DOHH2 (cell line): ENCODE measurements at regions not wholly inside any gene's neighbourhood (a gene's known extent, or its start where the extent isn't known, plus 50 kb on each side); places are given as distances from the start of the nearest gene placed in this dataset.

Experiments used
- H3F3A ChIP-seq: fragments of 200-600 bp; sonication (generic), shearing (Covaris generic); 2 replicates; pipeline ENCODE4 v1.6.0; 2016; ENCODE audit warnings: antibody characterized with exemption, mild to moderate bottlenecking; ENCODE audit not compliant: control insufficient read depth, insufficient read depth
- H3K27ac ChIP-seq: fragments of 200-600 bp; sonication (generic); 2 replicates; pipeline ENCODE4 v1.5.1; 2014; ENCODE audit warnings: low read depth, mild to moderate bottlenecking, low read length, moderate library complexity
- H3K27me3 ChIP-seq: fragments of 200-600 bp; sonication (generic); 2 replicates; pipeline ENCODE4 v1.6.1; 2014; ENCODE audit warnings: mild to moderate bottlenecking, low read length, mixed read lengths; ENCODE audit not compliant: control insufficient read depth
- H3K36me3 ChIP-seq: fragments of 200-600 bp; sonication (generic); 2 replicates; pipeline ENCODE4 v1.6.1; 2014; ENCODE audit warnings: mild to moderate bottlenecking, low read length, moderate library complexity, mixed read lengths; ENCODE audit not compliant: control insufficient read depth
- H3K4me1 ChIP-seq: fragments of 200-600 bp; sonication (generic); 2 replicates; pipeline ENCODE4 v1.6.1; 2014; ENCODE audit warnings: mild to moderate bottlenecking, low read length, mixed read lengths; ENCODE audit not compliant: control insufficient read depth
- H3K4me2 ChIP-seq: fragments of 200-600 bp; sonication (generic); 2 replicates; pipeline ENCODE4 v1.6.0; 2014; ENCODE audit warnings: mild to moderate bottlenecking, low read length, moderate library complexity
- H3K4me3 ChIP-seq: fragments of 200-600 bp; sonication (generic); 2 replicates; pipeline ENCODE4 v1.5.1; 2014; ENCODE audit warnings: mild to moderate bottlenecking, low read length, mixed read lengths
- H3K79me2 ChIP-seq: fragments of 200-600 bp; sonication (generic); 2 replicates; pipeline ENCODE4 v1.6.1; 2014; ENCODE audit warnings: mild to moderate bottlenecking, low read length, mixed read lengths; ENCODE audit not compliant: control insufficient read depth
- H3K9me2 ChIP-seq: fragments of 200-600 bp; sonication (generic); replicated peaks from 2 replicates; pipeline ENCODE4 v1.6.1; 2014; ENCODE audit warnings: mild to moderate bottlenecking, low read length, mixed read lengths; ENCODE audit not compliant: control insufficient read depth
- H3K9me3 ChIP-seq: fragments of 200-600 bp; sonication (generic); 2 replicates; pipeline ENCODE4 v1.6.1; 2014; ENCODE audit warnings: antibody characterized with exemption, low read length, mixed read lengths; ENCODE audit not compliant: control insufficient read depth, insufficient read depth
- H4K20me1 ChIP-seq: fragments of 200-600 bp; sonication (generic); 2 replicates; pipeline ENCODE4 v1.6.0; 2014; ENCODE audit warnings: low read depth, mild to moderate bottlenecking, antibody characterized with exemption, low read length, moderate library complexity; ENCODE audit not compliant: control insufficient read depth, insufficient read depth
- EZH2phosphoT487 ChIP-seq: fragments of 200-600 bp; sonication (generic); IDR thresholded peaks from 2 replicates; pipeline ENCODE4 v1.6.1; 2017; ENCODE audit warnings: borderline replicate concordance, mild to moderate bottlenecking, antibody characterized with exemption, low read length, moderate library complexity, mixed read lengths
- TF ChIP-seq, protein P1 (sequence below): fragments of 200-600 bp; sonication (generic); IDR thresholded peaks from one replicate; pipeline ENCODE4 v1.5.1; 2014; ENCODE audit warnings: antibody characterized with exemption, mild to moderate bottlenecking, low read depth, low read length; ENCODE audit not compliant: poor library complexity, severe bottlenecking

DNA sequence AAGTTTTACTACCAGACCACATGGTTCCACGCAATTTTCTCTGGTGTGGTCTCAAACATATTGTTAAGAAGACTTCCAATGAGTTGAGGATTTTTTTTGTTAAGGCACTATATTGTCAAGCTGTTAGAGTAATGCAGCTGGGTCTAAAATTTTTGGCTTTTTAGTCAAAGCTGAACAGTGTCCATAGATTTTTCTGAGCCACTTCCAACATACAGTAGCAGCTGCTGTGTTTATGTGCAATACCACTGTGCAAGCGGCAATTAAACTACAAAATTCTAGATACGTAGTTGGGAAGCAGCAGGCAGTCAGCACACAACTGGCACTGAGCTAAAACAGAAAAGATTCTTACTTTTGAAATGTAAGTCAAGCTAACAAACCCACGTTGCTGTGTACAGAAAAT lies 1551.1 kb upstream of the AGA start:
- H3K4me2 ChIP-seq, result no peak overlapping the region
- no peaks in the 10 kb centered on the region for H3K9me3 ChIP-seq
- H3K4me3 ChIP-seq, result no peak overlapping the region
- TF ChIP-seq, protein P1, sequence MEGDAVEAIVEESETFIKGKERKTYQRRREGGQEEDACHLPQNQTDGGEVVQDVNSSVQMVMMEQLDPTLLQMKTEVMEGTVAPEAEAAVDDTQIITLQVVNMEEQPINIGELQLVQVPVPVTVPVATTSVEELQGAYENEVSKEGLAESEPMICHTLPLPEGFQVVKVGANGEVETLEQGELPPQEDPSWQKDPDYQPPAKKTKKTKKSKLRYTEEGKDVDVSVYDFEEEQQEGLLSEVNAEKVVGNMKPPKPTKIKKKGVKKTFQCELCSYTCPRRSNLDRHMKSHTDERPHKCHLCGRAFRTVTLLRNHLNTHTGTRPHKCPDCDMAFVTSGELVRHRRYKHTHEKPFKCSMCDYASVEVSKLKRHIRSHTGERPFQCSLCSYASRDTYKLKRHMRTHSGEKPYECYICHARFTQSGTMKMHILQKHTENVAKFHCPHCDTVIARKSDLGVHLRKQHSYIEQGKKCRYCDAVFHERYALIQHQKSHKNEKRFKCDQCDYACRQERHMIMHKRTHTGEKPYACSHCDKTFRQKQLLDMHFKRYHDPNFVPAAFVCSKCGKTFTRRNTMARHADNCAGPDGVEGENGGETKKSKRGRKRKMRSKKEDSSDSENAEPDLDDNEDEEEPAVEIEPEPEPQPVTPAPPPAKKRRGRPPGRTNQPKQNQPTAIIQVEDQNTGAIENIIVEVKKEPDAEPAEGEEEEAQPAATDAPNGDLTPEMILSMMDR, result no peak
- no peak for TF ChIP-seq EZH2phosphoT487
- no peaks in the 10 kb centered on the region for H3F3A ChIP-seq
- H3K27me3 ChIP-seq, result no peaks in the 10 kb centered on the region
- no peaks in the 10 kb centered on the region for H3K36me3 ChIP-seq
- H3K27ac ChIP-seq, result no peak overlapping the region
- H3K9me2 ChIP-seq, result no peaks in the 10 kb centered on the region
- no peaks in the 10 kb centered on the region for H4K20me1 ChIP-seq
- no peaks in the 10 kb centered on the region for H3K79me2 ChIP-seq
- H3K4me1 ChIP-seq, result no peaks in the 10 kb centered on the region

DNA sequence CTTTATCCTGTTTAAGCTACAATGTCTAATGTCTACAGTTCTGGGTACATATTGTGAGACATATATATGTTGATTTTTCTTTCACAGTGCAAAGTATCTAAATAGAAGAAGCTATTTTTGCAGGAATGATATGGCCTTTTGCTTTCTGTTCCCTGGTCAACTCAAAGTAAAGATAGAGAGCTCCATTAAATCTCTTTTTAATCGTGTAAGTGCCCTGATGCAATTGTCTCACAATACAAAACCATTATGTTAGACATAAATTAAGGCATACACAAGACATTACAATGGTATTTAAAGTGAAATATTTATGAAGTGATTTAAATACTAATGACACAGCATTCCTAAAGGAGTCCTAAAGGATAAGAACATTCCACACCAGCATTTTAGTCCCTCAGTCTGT lies 1559.7 kb upstream of the AGA start:
- Histone ChIP-seq H3K27ac (no peak overlapping the region), H3K27me3 (no peaks in the 10 kb centered on the region), H3K4me2 (no peak overlapping the region), H3K79me2 (no peaks in the 10 kb centered on the region), H3K4me1 (no peaks in the 10 kb centered on the region), H3K9me3 (no peaks in the 10 kb centered on the region), H4K20me1 (no peaks in the 10 kb centered on the region), H3F3A (no peaks in the 10 kb centered on the region), H3K9me2 (no peaks in the 10 kb centered on the region), H3K36me3 (no peaks in the 10 kb centered on the region), H3K4me3 (no peak overlapping the region)
- no peak for TF ChIP-seq EZH2phosphoT487
- TF ChIP-seq, protein P1, result no peak

DNA sequence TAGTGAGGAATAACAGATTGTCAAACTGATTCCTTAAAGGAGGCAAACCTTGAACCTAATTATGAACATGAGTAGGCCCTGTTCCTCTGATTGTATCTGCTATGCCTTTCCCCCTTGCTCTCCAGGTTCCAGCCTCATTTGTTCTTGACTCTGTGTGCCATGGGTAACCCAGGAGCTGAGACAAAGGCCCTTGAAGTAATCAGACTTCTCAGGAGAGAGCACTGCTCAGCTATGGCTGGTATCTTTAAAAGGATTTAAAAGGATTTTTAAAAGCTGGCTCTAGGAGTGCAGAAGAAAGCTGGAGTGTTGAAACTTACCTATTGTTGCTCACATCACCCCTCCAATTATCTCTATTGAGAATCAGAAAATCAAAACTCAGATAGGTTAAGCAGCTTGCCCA lies 1565.5 kb upstream of the AGA start:
- H4K20me1 ChIP-seq, result no peaks in the 10 kb centered on the region
- H3K27ac ChIP-seq, result no peak overlapping the region
- no peaks in the 10 kb centered on the region for H3K79me2 ChIP-seq
- no peaks in the 10 kb centered on the region for H3K9me2 ChIP-seq
- H3K4me3 ChIP-seq, result no peak overlapping the region
- no peaks in the 10 kb centered on the region for H3F3A ChIP-seq
- TF ChIP-seq, protein P1, result no peak
- TF ChIP-seq EZH2phosphoT487, result no peak
- no peak overlapping the region for H3K4me2 ChIP-seq
- no peaks in the 10 kb centered on the region; the same call in 1 of the 2 replicates for H3K9me3 ChIP-seq
- H3K4me1 ChIP-seq, result no peaks in the 10 kb centered on the region
- H3K36me3 ChIP-seq, result no peaks in the 10 kb centered on the region
- H3K27me3 ChIP-seq, result no peaks in the 10 kb centered on the region

DNA sequence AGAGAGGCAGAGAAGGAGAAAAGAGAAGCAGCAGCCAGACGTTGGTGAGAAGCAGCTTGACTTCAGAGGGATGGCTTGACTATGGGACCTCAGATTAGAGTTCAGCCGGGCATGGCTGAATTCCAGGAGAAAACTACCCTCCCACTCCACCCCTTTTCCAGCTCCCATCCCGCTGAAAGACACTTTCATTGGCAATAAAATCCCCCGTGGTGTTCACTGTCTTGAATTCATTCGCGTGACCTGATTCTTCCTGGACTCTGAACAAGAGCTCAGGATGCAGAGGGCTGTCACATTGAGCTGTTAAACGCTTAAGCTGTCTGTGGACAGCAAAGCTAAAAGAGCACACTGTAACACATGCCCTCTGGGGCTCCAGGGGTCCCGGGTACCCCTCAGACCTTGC lies 1575.3 kb upstream of the AGA start:
- TF ChIP-seq EZH2phosphoT487, result no peak
- TF ChIP-seq, protein P1, result no peak
- Histone ChIP-seq H3K27ac (no peak overlapping the region), H3K36me3 (no peaks in the 10 kb centered on the region), H3K9me2 (no peaks in the 10 kb centered on the region), H3K9me3 (no peaks in the 10 kb centered on the region; the same call in 1 of the 2 replicates), H3K4me2 (no peak overlapping the region), H3K79me2 (no peaks in the 10 kb centered on the region), H3K27me3 (no peaks in the 10 kb centered on the region), H3F3A (no peaks in the 10 kb centered on the region), H4K20me1 (no peaks in the 10 kb centered on the region), H3K4me3 (no peak overlapping the region), H3K4me1 (no peaks in the 10 kb centered on the region)
